WTC11 (cell line): ENCODE measurements at regions not wholly inside any gene's neighbourhood (a gene's known extent, or its start where the extent isn't known, plus 50 kb on each side); places are given as distances from the start of the nearest gene placed in this dataset.

Experiments
- ATAC-seq: fragments of 200-7000 bp; cut with Tn5 transposase; 2 replicates; pipeline ENCODE4 v1.10.0; 2021; ENCODE audit warnings: mild to moderate bottlenecking, moderate library complexity
- CTCF ChIA-PET: fragments of 300-600 bp; sonication (Branson Sonifier 250); formaldehyde crosslinking; loops from one replicate; lab custom pipeline; 2021; ENCODE audit warnings: antibody characterized with exemption; lab: Charles Lee
- POLR2A ChIA-PET: fragments of 350-600 bp; sonication (Branson Sonifier 250); formaldehyde crosslinking; loops from one replicate; lab custom pipeline; 2021; ENCODE audit warnings: antibody characterized with exemption; lab: Charles Lee
- DNase-seq: peaks from one replicate; pipeline ENCODE4 v3.0.0; 2021; ENCODE audit warnings: low spot score
- H3K27ac Mint-ChIP-seq: 2 replicates; pipeline ENCODE4 v1.8.0; 2021; ENCODE audit warnings: mixed read lengths
- H3K27me3 Mint-ChIP-seq: 2 replicates; pipeline ENCODE4 v1.8.0; 2021; ENCODE audit warnings: low read depth, mild to moderate bottlenecking, moderate library complexity, mixed read lengths
- H3K36me3 Mint-ChIP-seq: 2 replicates; pipeline ENCODE4 v1.8.0; 2021; ENCODE audit warnings: mixed read lengths
- H3K4me1 Mint-ChIP-seq: 2 replicates; pipeline ENCODE4 v1.8.0; 2022; ENCODE audit warnings: mixed read lengths
- H3K4me3 Mint-ChIP-seq: 2 replicates; pipeline ENCODE4 v1.8.0; 2021; ENCODE audit warnings: mild to moderate bottlenecking, moderate library complexity, mixed read lengths
- H3K9me3 Mint-ChIP-seq: 2 replicates; pipeline ENCODE4 v1.8.0; 2021; ENCODE audit warnings: mixed read lengths
- ATF3 ChIP-seq: sonication (generic); formaldehyde crosslinking; conservative IDR thresholded peaks from 2 replicates; pipeline ENCODE4 v1.8.1; 2022; ENCODE audit warnings: mild to moderate bottlenecking, missing genetic modification reagents
- CREM ChIP-seq: sonication (generic); formaldehyde crosslinking; IDR thresholded peaks from 2 replicates; pipeline ENCODE4 v1.8.1; 2022; ENCODE audit warnings: mild to moderate bottlenecking, missing genetic modification reagents, moderate library complexity
- CTCF ChIP-seq: fragments of 200-600 bp; IDR thresholded peaks from 2 replicates; pipeline ENCODE4 v1.8.0; 2022; ENCODE audit warnings: antibody characterized with exemption
- ESRRA ChIP-seq: sonication (generic); formaldehyde crosslinking; IDR thresholded peaks from 2 replicates; pipeline ENCODE4 v1.8.1; 2022; ENCODE audit warnings: mild to moderate bottlenecking, missing genetic modification reagents, borderline replicate concordance
- GABPB1 ChIP-seq: sonication (generic); formaldehyde crosslinking; IDR thresholded peaks from 2 replicates; pipeline ENCODE4 v1.8.1; 2023; ENCODE audit warnings: mild to moderate bottlenecking, missing genetic modification reagents
- MLX ChIP-seq: sonication (generic); formaldehyde crosslinking; IDR thresholded peaks from 2 replicates; pipeline ENCODE4 v1.8.1; 2023; ENCODE audit warnings: mild to moderate bottlenecking, missing genetic modification reagents, moderate library complexity
- NR1H2 ChIP-seq: sonication (generic); formaldehyde crosslinking; IDR thresholded peaks from 2 replicates; pipeline ENCODE4 v1.9.0; 2021; ENCODE audit warnings: mild to moderate bottlenecking, moderate library complexity, missing genetic modification reagents
- NR2C2 ChIP-seq: sonication (generic); formaldehyde crosslinking; IDR thresholded peaks from 2 replicates; pipeline ENCODE4 v1.8.0; 2022; ENCODE audit warnings: mild to moderate bottlenecking, missing genetic modification reagents
- SMAD3 ChIP-seq: sonication (generic); formaldehyde crosslinking; IDR thresholded peaks from 2 replicates; pipeline ENCODE4 v1.8.0; 2022; ENCODE audit warnings: missing genetic modification reagents, mild to moderate bottlenecking, borderline replicate concordance
- SOX15 ChIP-seq: fragments of 250-450 bp; sonication (Bioruptor Pico); IDR thresholded peaks from 2 replicates; pipeline ENCODE4 v1.9.0; 2021; ENCODE audit warnings: mild to moderate bottlenecking
- TEAD1 ChIP-seq: sonication (generic); formaldehyde crosslinking; IDR thresholded peaks from 2 replicates; pipeline ENCODE4 v1.8.0; 2022; ENCODE audit warnings: mild to moderate bottlenecking, missing genetic modification reagents
- TEAD4 ChIP-seq: sonication (generic); formaldehyde crosslinking; IDR thresholded peaks from 2 replicates; pipeline ENCODE4 v1.8.0; 2022; ENCODE audit warnings: mild to moderate bottlenecking, missing genetic modification reagents
- ZNF317 ChIP-seq: sonication (generic); formaldehyde crosslinking; IDR thresholded peaks from 2 replicates; pipeline ENCODE4 v1.8.1; 2023; ENCODE audit warnings: low read depth, mild to moderate bottlenecking, moderate library complexity, missing genetic modification reagents, borderline replicate concordance
- ZNF512 ChIP-seq: sonication (generic); formaldehyde crosslinking; IDR thresholded peaks from 2 replicates; pipeline ENCODE4 v1.8.1; 2022; ENCODE audit warnings: missing genetic modification reagents, borderline replicate concordance
- ZNF532 ChIP-seq: fragments of 250-450 bp; sonication (Bioruptor Pico); IDR thresholded peaks from 2 replicates; pipeline ENCODE4 v1.9.0; 2021; ENCODE audit warnings: mild to moderate bottlenecking, borderline replicate concordance

- TF ChIP-seq ZNF532 (CRISPR knock-in tag) (no peak), MLX (CRISPR knock-in tag) (no peak), SOX15 (CRISPR knock-in tag) (no peak), ZNF512 (CRISPR knock-in tag) (no peak), CTCF (no peak), NR2C2 (CRISPR knock-in tag) (no peak), ESRRA (CRISPR knock-in tag) (no peak), TEAD4 (CRISPR knock-in tag) (no peak)
- TF ChIP-seq, all 79 proteins: peak for 0
These were observed 536.1 kb downstream of the ZNF608 start (continued) for GRCh38 chr5:124210111-124210910.

GRCh38 chr5:124207118-124207517 lies 539.3 kb downstream of the ZNF608 start:
- H3K4me3 Mint-ChIP-seq = no peak overlapping the region
- peaks cover 84% of the 10 kb centered on the region for H3K9me3 Mint-ChIP-seq
- ATAC-seq (no peak), DNase-seq (no peak)
- peaks cover 65% of the 10 kb centered on the region for H3K36me3 Mint-ChIP-seq
- TF ChIP-seq GABPB1 (CRISPR knock-in tag) (no peak), TEAD1 (no peak), CREM (CRISPR knock-in tag) (no peak), ZNF532 (CRISPR knock-in tag) (no peak), SMAD3 (CRISPR knock-in tag) (no peak), ATF3 (no peak), ZNF317 (CRISPR knock-in tag) (no peak), NR1H2 (CRISPR knock-in tag) (no peak)
- no peak overlapping the region for H3K27ac Mint-ChIP-seq
- no peaks in the 10 kb centered on the region for H3K4me1 Mint-ChIP-seq
- ChIA-PET CTCF (no interaction called here), POLR2A (no interaction called here)
- H3K27me3 Mint-ChIP-seq = peaks cover 7% of the 10 kb centered on the region; the same call in 1 of the 2 replicates
